ENCODE measurements at regions not wholly inside any gene's neighbourhood (a gene's known extent, or its start where the extent isn't known, plus 50 kb on each side); places are given as distances from the start of the nearest gene placed in this dataset.

DNA sequence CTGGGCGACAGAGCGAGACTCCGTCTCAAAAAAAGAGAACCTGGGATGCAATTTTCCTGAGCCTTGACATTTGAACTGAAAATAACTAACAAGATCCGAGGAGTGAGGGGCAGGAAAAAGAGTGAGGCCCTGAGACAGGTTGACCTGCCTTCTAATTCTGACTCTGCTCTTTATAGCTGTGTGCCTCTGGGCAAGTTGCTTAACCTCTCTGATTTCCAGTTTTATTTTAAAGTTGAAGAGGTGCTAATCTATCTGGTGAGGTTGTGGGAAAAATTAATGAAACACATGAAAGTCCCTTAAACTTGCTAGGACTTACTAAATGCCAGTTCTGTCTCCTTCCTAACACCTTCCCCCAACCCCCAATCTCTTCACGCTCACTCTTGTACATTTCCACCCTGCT, 108.4 kb upstream of the MGAT5 start:
- TF ChIP-seq, protein P1, sequence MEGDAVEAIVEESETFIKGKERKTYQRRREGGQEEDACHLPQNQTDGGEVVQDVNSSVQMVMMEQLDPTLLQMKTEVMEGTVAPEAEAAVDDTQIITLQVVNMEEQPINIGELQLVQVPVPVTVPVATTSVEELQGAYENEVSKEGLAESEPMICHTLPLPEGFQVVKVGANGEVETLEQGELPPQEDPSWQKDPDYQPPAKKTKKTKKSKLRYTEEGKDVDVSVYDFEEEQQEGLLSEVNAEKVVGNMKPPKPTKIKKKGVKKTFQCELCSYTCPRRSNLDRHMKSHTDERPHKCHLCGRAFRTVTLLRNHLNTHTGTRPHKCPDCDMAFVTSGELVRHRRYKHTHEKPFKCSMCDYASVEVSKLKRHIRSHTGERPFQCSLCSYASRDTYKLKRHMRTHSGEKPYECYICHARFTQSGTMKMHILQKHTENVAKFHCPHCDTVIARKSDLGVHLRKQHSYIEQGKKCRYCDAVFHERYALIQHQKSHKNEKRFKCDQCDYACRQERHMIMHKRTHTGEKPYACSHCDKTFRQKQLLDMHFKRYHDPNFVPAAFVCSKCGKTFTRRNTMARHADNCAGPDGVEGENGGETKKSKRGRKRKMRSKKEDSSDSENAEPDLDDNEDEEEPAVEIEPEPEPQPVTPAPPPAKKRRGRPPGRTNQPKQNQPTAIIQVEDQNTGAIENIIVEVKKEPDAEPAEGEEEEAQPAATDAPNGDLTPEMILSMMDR (conservative IDR thresholded peaks at IDR 0.05; ENCODE audit: low read depth, low read length) = no peak
- H3K4me3 ChIP-seq (ENCODE audit: low read depth, low read length) = no peak overlapping the region
- DNase-seq (ENCODE audit: low read depth) = no peak

DNA sequence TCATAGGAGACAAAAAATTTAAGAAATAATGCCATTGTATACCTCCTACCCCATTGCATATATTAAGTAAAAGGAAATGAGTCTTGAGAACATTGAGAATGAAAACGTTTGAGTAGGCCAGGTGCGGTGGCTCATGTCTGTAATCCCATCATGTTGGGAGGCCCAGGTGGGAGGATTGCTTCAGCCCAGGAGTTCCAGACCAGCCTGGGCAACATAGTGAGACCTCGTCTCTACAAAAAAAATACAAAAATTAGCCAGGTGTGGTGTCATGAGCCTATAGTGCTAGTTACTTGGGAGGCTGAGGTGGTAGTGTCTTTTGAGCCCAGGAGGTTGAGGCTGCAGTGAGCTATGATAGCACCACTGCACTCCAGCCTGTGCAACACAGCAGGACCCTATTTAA, 107.7 kb upstream of the MGAT5 start:
- no peak for DNase-seq (ENCODE audit: low read depth)
- H3K4me3 ChIP-seq (ENCODE audit: low read depth, low read length) = no peak overlapping the region
- TF ChIP-seq, protein P1 (conservative IDR thresholded peaks at IDR 0.05; ENCODE audit: low read depth, low read length) = no peak

DNA sequence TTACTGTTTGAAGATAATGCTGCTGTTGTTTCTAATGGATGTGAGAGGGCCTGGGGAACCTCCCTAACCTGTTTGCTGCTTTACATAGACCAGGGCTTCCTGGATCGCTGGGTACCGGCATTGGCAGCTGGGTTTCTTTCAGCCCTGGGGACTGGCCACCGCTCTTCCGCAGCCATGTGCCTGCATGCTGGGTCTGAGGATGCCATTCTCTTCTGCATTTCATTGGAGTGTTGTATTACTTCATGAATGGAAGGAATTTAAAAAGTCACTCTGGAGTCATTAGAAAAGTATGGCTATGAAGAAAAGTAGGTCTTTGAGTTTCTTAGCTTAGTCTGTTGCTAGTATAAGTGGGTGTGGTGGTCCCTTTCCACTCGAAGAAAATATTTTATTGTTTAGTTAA, 107.3 kb upstream of the MGAT5 start:
- TF ChIP-seq, protein P1 (conservative IDR thresholded peaks at IDR 0.05; ENCODE audit: low read depth, low read length) = no peak
- DNase-seq (ENCODE audit: low read depth) = peak; percentile 69
- no peak overlapping the region for H3K4me3 ChIP-seq (ENCODE audit: low read depth, low read length)

DNA sequence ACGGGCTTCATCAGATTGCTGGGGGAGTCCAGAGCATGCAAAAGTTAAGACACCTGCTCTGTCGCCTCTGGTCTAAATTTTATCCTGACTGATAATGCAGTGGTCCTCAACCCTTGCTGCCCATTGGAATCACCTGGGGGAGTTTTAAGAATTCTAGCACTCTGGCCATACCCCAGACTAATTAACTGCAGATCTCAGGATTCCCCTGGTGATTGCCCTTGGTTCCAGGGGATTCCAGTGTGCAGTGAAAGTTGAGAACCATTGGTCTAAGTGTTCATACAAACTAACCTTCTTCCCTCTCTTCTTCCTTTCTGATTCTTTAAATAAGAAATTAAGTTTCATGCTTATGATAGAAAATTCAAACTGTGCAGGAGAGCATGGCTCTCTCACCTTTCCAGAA, 105.7 kb upstream of the MGAT5 start:
- no peak overlapping the region for H3K4me3 ChIP-seq (ENCODE audit: low read depth, low read length)
- TF ChIP-seq, protein P1 (conservative IDR thresholded peaks at IDR 0.05; ENCODE audit: low read depth, low read length) = no peak
- DNase-seq (ENCODE audit: low read depth) = no peak

DNA sequence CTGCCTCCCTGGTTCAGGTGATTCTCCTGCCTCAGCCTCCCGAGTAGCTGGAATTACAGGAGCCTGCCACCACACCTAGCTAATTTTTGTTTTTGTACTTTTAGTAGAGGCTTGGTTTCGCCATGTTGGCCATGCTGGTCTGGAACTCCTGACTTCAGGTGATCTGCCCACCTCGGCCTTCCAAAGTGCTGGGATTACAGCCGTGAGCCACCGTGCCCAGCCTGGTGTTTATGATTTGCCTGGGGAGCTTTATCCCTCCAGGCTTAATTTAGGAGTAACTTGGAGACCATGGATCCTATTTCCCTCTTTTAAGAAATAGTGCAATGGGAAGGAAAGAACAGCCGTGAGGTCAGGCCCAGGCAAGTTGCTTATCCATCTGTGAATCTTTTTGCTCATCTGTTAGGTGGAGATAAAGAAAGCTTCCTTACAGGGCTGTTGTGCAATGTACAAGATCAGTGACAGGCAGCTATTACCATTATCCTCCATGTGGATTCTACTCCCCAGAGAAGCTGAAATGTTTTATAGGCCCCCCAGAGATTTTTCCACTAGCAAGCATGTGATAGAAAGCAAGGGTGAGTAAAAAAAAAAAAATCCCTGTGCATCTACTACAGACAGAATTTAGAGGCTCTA, 104.9 kb upstream of the MGAT5 start:
- TF ChIP-seq, protein P1 (conservative IDR thresholded peaks at IDR 0.05; ENCODE audit: low read depth, low read length) = no peak
- peak; percentile 68 for DNase-seq (ENCODE audit: low read depth)
- H3K4me3 ChIP-seq (ENCODE audit: low read depth, low read length) = no peak overlapping the region

DNA sequence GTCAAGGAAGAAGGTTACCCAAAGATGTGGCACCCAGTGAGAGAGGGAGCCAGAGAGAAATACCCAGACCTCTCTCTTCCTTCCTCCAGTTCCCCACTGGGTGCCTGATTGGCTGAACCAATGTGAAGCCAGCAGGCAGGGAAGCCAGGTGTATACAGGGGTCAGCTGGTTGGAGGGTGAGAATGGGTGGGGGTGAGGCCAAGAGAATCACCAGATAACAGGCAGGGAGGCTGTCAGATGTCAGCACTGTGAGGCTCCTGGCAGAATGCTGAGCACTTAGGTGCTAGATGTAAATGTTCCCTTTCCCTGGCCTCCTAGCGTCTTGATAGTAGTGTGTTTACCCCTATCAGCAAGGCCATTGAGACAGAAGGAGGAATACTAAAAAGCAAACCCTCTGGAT, 104.0 kb upstream of the MGAT5 start:
- no peak for DNase-seq (ENCODE audit: low read depth)
- TF ChIP-seq, protein P1 (conservative IDR thresholded peaks at IDR 0.05; ENCODE audit: low read depth, low read length) = no peak
- no peak overlapping the region for H3K4me3 ChIP-seq (ENCODE audit: low read depth, low read length)

DNA sequence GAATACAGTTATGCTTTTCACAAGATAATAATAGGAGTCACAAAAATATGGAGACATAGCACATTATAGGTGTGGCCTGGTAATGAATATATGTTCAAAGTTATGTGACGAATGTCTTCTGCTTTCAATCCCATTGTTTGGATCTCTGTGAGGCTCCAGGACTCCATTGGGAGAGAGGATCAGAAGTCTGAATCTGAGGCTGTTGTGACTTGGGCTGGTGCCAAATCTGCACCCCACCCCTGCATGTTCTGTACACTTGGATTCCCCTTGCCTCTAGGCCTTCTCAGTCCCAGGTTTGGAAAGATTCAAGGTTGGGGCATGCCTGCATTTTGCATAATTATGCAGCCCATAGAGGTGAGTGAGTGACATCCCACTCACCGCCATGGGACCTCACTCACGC, 103.1 kb upstream of the MGAT5 start:
- H3K4me3 ChIP-seq (ENCODE audit: low read depth, low read length) = no peak overlapping the region
- TF ChIP-seq, protein P1 (conservative IDR thresholded peaks at IDR 0.05; ENCODE audit: low read depth, low read length) = no peak
- no peak for DNase-seq (ENCODE audit: low read depth)
